ENCODE measurements at regions not wholly inside any gene's neighbourhood (a gene's known extent, or its start where the extent isn't known, plus 50 kb on each side); places are given as distances from the start of the nearest gene placed in this dataset.

GRCh38 chr12:20132818-20133217, 235.5 kb upstream of the PDE3A start:
- H3K4me1 Mint-ChIP-seq, result no peaks in the 10 kb centered on the region
- Histone ChIP-seq H3K27ac (ENCODE audit: low read depth in 1 of 2, low read length in 2 of 2) (no peak overlapping the region), H3K4me2 (replicated peaks; ENCODE audit: extremely low read depth, low read length, poor library complexity, severe bottlenecking) (no peak overlapping the region), H2AFZ (ENCODE audit: insufficient read depth, low read depth, low read length, poor library complexity, severe bottlenecking) (no peak overlapping the region), H3K79me2 (ENCODE audit: insufficient read depth, low read length) (no peaks in the 10 kb centered on the region), H4K20me1 (ENCODE audit: insufficient read depth, low read length) (no peaks in the 10 kb centered on the region), H3K4me1 (ENCODE audit: control insufficient read depth in 1 of 2, insufficient read depth in 2 of 2, low read length in 2 of 2) (no peaks in the 10 kb centered on the region), H3K4me3 (replicated peaks in 1 of 3; ENCODE audit: low read depth in 2 of 3, low read length in 3 of 3) (no peak overlapping the region), H3K36me3 (replicated peaks in 1 of 2; ENCODE audit: control insufficient read depth in 1 of 2, insufficient read depth in 2 of 2, low read length in 2 of 2) (no peaks in the 10 kb centered on the region), H3K9ac (ENCODE audit: insufficient read depth, low read length, poor library complexity, severe bottlenecking) (no peak overlapping the region), H3K27me3 (ENCODE audit: control insufficient read depth in 2 of 2, insufficient read depth in 2 of 2, low read length in 2 of 2) (no peaks in the 10 kb centered on the region), H3K9me3 (replicated peaks in 1 of 2; ENCODE audit: control insufficient read depth in 1 of 2, insufficient read depth in 1 of 2, low read length in 2 of 2) (no peaks in the 10 kb centered on the region)
- H3K9me3 Mint-ChIP-seq, result peaks cover 0 to 5% (median 0%) of the 10 kb centered on the region in 7 donors
- H3K27me3 Mint-ChIP-seq (ENCODE audit: low read depth in 3 of 3), result no peaks in the 10 kb centered on the region
- H3K27ac Mint-ChIP-seq, result no peak overlapping the region
- no peak overlapping the region for H3K4me3 Mint-ChIP-seq
- no peak for TF ChIP-seq CTCF (IDR thresholded peaks at IDR 0.05)
- DNase-seq, result no peak
- H3K36me3 Mint-ChIP-seq, result no peaks in the 10 kb centered on the region
- intact Hi-C loops (cut with micrococcal nuclease), result no loop called here
- WGBS (ENCODE audit: insufficient coverage), result 100% methylated on average over 1 of the region's 1 CpG

GRCh38 chr12:20134652-20135051, 233.7 kb upstream of the PDE3A start:
- no peak for TF ChIP-seq CTCF (IDR thresholded peaks at IDR 0.05)

More at GRCh38 chr12:20134652-20135051, 233.7 kb upstream of the PDE3A start:
- Histone ChIP-seq H3K4me1 (ENCODE audit: control insufficient read depth in 1 of 2, insufficient read depth in 2 of 2, low read length in 2 of 2) (no peaks in the 10 kb centered on the region), H3K4me2 (replicated peaks; ENCODE audit: extremely low read depth, low read length, poor library complexity, severe bottlenecking) (no peak overlapping the region), H3K79me2 (ENCODE audit: insufficient read depth, low read length) (no peaks in the 10 kb centered on the region), H4K20me1 (ENCODE audit: insufficient read depth, low read length) (no peaks in the 10 kb centered on the region), H3K27me3 (ENCODE audit: control insufficient read depth in 2 of 2, insufficient read depth in 2 of 2, low read length in 2 of 2) (no peaks in the 10 kb centered on the region), H3K9ac (ENCODE audit: insufficient read depth, low read length, poor library complexity, severe bottlenecking) (no peak overlapping the region), H2AFZ (ENCODE audit: insufficient read depth, low read depth, low read length, poor library complexity, severe bottlenecking) (no peak overlapping the region), H3K4me3 (replicated peaks in 1 of 3; ENCODE audit: low read depth in 2 of 3, low read length in 3 of 3) (no peak overlapping the region), H3K27ac (ENCODE audit: low read depth in 1 of 2, low read length in 2 of 2) (no peak overlapping the region), H3K36me3 (replicated peaks in 1 of 2; ENCODE audit: control insufficient read depth in 1 of 2, insufficient read depth in 2 of 2, low read length in 2 of 2) (no peaks in the 10 kb centered on the region), H3K9me3 (replicated peaks in 1 of 2; ENCODE audit: control insufficient read depth in 1 of 2, insufficient read depth in 1 of 2, low read length in 2 of 2) (no peaks in the 10 kb centered on the region)
- WGBS (ENCODE audit: insufficient coverage), result no CpG with 5 or more reads among the region's 3 CpGs
- Mint-ChIP-seq H3K9me3 (peaks cover 0 to 5% (median 0%) of the 10 kb centered on the region in 7 donors), H3K27me3 (ENCODE audit: low read depth in 3 of 3) (no peaks in the 10 kb centered on the region), H3K36me3 (no peaks in the 10 kb centered on the region), H3K4me1 (no peaks in the 10 kb centered on the region), H3K27ac (no peak overlapping the region), H3K4me3 (no peak overlapping the region)
- DNase-seq, result no peak
- intact Hi-C loops (cut with micrococcal nuclease), result no loop called here
